Osteocyte (in vitro differentiated cells): ENCODE measurements at regions not wholly inside any gene's neighbourhood (a gene's known extent, or its start where the extent isn't known, plus 50 kb on each side); places are given as distances from the start of the nearest gene placed in this dataset.

ENCODE experiments used
- DNase-seq: peaks from one replicate; pipeline ENCODE4 v3.0.0; 2021; ENCODE audit warnings: mixed read lengths; ENCODE audit not compliant: unreplicated experiment; ENCODE audit errors: extremely low spot score
- H3K27ac Mint-ChIP-seq: one replicate; pipeline ENCODE4 v1.8.0; 2021; ENCODE audit warnings: mild to moderate bottlenecking, mixed read lengths; ENCODE audit not compliant: unreplicated experiment
- H3K27me3 Mint-ChIP-seq: one replicate; pipeline ENCODE4 v1.8.0; 2021; ENCODE audit warnings: mixed read lengths; ENCODE audit not compliant: unreplicated experiment
- H3K36me3 Mint-ChIP-seq: one replicate; pipeline ENCODE4 v1.8.0; 2021; ENCODE audit warnings: mixed read lengths; ENCODE audit not compliant: unreplicated experiment
- H3K4me1 Mint-ChIP-seq: one replicate; pipeline ENCODE4 v1.8.0; 2021; ENCODE audit warnings: mixed read lengths; ENCODE audit not compliant: unreplicated experiment
- H3K4me3 Mint-ChIP-seq: one replicate; pipeline ENCODE4 v1.8.0; 2021; ENCODE audit warnings: mild to moderate bottlenecking, moderate library complexity, mixed read lengths; ENCODE audit not compliant: unreplicated experiment
- H3K9me3 Mint-ChIP-seq: one replicate; pipeline ENCODE4 v1.8.0; 2021; ENCODE audit warnings: mixed read lengths; ENCODE audit not compliant: unreplicated experiment
- CTCF ChIP-seq: fragments of 200-600 bp; sonication (generic); IDR thresholded peaks from 2 replicates; pipeline ENCODE4 v1.5.0; 2021; ENCODE audit warnings: antibody characterized with exemption, mild to moderate bottlenecking, moderate library complexity

GRCh38 chr18:75785834-75786233, 358.3 kb upstream of the SMIM21 start:
- no peak for TF ChIP-seq CTCF
- H3K9me3 Mint-ChIP-seq = peaks cover 18% of the 10 kb centered on the region
- no peak overlapping the region for H3K4me3 Mint-ChIP-seq
- H3K27ac Mint-ChIP-seq = no peak overlapping the region
- no peak for DNase-seq
- H3K4me1 Mint-ChIP-seq = no peaks in the 10 kb centered on the region
- no peaks in the 10 kb centered on the region for H3K27me3 Mint-ChIP-seq
- no peaks in the 10 kb centered on the region for H3K36me3 Mint-ChIP-seq

- H3K36me3 Mint-ChIP-seq = no peaks in the 10 kb centered on the region
- no peak for DNase-seq
- no peak for TF ChIP-seq CTCF
- no peaks in the 10 kb centered on the region for H3K27me3 Mint-ChIP-seq
- no peak overlapping the region for H3K27ac Mint-ChIP-seq
- H3K9me3 Mint-ChIP-seq = peaks cover 13% of the 10 kb centered on the region
- H3K4me3 Mint-ChIP-seq = no peak overlapping the region
- no peaks in the 10 kb centered on the region for H3K4me1 Mint-ChIP-seq
Measured at GRCh38 chr18:75785206-75785605, 357.7 kb upstream of the SMIM21 start.

- Mint-ChIP-seq H3K4me3 (no peak overlapping the region), H3K4me1 (no peaks in the 10 kb centered on the region), H3K36me3 (no peaks in the 10 kb centered on the region), H3K9me3 (peaks cover 8% of the 10 kb centered on the region), H3K27ac (no peak overlapping the region), H3K27me3 (no peaks in the 10 kb centered on the region)
- no peak for TF ChIP-seq CTCF
- DNase-seq = no peak
Measured at GRCh38 chr18:75784390-75784789, 356.9 kb upstream of the SMIM21 start.

GRCh38 chr18:75783566-75784281, 356.2 kb upstream of the SMIM21 start:
- no peaks in the 10 kb centered on the region for H3K36me3 Mint-ChIP-seq
- H3K4me3 Mint-ChIP-seq = no peak overlapping the region
- H3K9me3 Mint-ChIP-seq = peaks cover 8% of the 10 kb centered on the region
- H3K4me1 Mint-ChIP-seq = no peaks in the 10 kb centered on the region
- no peak overlapping the region for H3K27ac Mint-ChIP-seq
- no peak for DNase-seq
- no peak for TF ChIP-seq CTCF
- H3K27me3 Mint-ChIP-seq = no peaks in the 10 kb centered on the region

GRCh38 chr18:75782826-75783225, 355.3 kb upstream of the SMIM21 start:
- no peak for DNase-seq
- peaks cover 8% of the 10 kb centered on the region for H3K9me3 Mint-ChIP-seq
- TF ChIP-seq CTCF = no peak
- H3K4me1 Mint-ChIP-seq = no peaks in the 10 kb centered on the region
- no peak overlapping the region for H3K4me3 Mint-ChIP-seq
- H3K27ac Mint-ChIP-seq = no peak overlapping the region
- H3K36me3 Mint-ChIP-seq = no peaks in the 10 kb centered on the region
- H3K27me3 Mint-ChIP-seq = no peaks in the 10 kb centered on the region
